ENCODE measurements at regions not wholly inside any gene's neighbourhood (a gene's known extent, or its start where the extent isn't known, plus 50 kb on each side); places are given as distances from the start of the nearest gene placed in this dataset.

- no peak overlapping the region for H3K4me3 ChIP-seq (ENCODE audit: insufficient read depth, low read depth, low read length)
- POLR2A ChIA-PET (ENCODE audit: unreplicated experiment): no interaction called here
- H4K20me1 ChIP-seq (ENCODE audit: insufficient read depth, low read length): no peaks in the 10 kb centered on the region
- H3K56ac ChIP-seq (ENCODE audit: extremely low read depth, insufficient read depth, low read length): no peak overlapping the region
- no peak overlapping the region for H3K4ac ChIP-seq (ENCODE audit: low read depth, low read length)
- ATAC-seq (ENCODE audit: low read depth) (peak; percentile 48; the same call in 1 of the 2 replicates), DNase-seq (no peak)
- H2AK5ac ChIP-seq (ENCODE audit: low read depth, low read length): no peak overlapping the region
- H3K4me1 ChIP-seq (ENCODE audit: control insufficient read depth, insufficient read depth, low read length): no peaks in the 10 kb centered on the region; the same call in 1 of the 2 replicates
- H3K18ac ChIP-seq (ENCODE audit: low read depth, low read length): no peak overlapping the region
- TF ChIP-seq POLR2A (IDR thresholded peaks at IDR 0.05; ENCODE audit: low read depth, low read length) (no peak), MAZ (IDR thresholded peaks at IDR 0.05; ENCODE audit: borderline replicate concordance, low read depth, low read length) (no peak), SMC3 (IDR thresholded peaks at IDR 0.05; ENCODE audit: low read depth, low read length) (no peak)
- H3K9me3 ChIP-seq (ENCODE audit: control insufficient read depth, insufficient read depth, low read length): no peaks in the 10 kb centered on the region
- no peak overlapping the region for H2BK120ac ChIP-seq (ENCODE audit: low read depth, low read length)
- H3K79me1 ChIP-seq (ENCODE audit: low read depth in 1 of 2, low read length in 2 of 2): no peaks in the 10 kb centered on the region
- no peaks in the 10 kb centered on the region for H3K36me3 ChIP-seq (ENCODE audit: control insufficient read depth, insufficient read depth, low read length)
- H3K27ac ChIP-seq (ENCODE audit: insufficient read depth, low read length): no peak overlapping the region
- no peak overlapping the region for H4K91ac ChIP-seq (ENCODE audit: insufficient read depth, low read depth, low read length)
- BruUV-seq (replicated peaks): no TSS peak
- H3K4me2 ChIP-seq (ENCODE audit: low read depth, low read length): no peak overlapping the region
- no peak overlapping the region for H2BK20ac ChIP-seq (ENCODE audit: low read depth, low read length)
- no peak overlapping the region for H3K14ac ChIP-seq (replicated peaks; ENCODE audit: low read depth, low read length)
- intact Hi-C loops (cut with micrococcal nuclease): no loop called here
- no peak overlapping the region for H2BK15ac ChIP-seq (ENCODE audit: low read depth, low read length)
- no peak overlapping the region for H2AK9ac ChIP-seq (replicated peaks; ENCODE audit: low read depth, low read length, poor library complexity)
- H4K5ac ChIP-seq (ENCODE audit: low read depth, low read length): no peak overlapping the region
- CTCF ChIA-PET: no interaction called here
- 0% methylated on average over 1 of the region's 7 CpGs; no CpG with 5 or more reads in 1 of the 2 experiments for WGBS, 2 experiments (ENCODE audit: extremely low coverage in 2 of 2, insufficient read length in 1 of 2)
- in situ Hi-C loops (cut with MboI; ENCODE audit: low sequenced_read_pairs): no loop called here
- no peak overlapping the region for H4K8ac ChIP-seq (ENCODE audit: low read depth in 2 of 2, low read length in 2 of 2)
- no peak overlapping the region for H3K9ac ChIP-seq (ENCODE audit: low read depth, low read length)
- H2BK5ac ChIP-seq (ENCODE audit: low read depth, low read length, poor library complexity, severe bottlenecking): no peak overlapping the region
- no peaks in the 10 kb centered on the region for H3K9me1 ChIP-seq (ENCODE audit: insufficient read depth, low read length)
- no peak overlapping the region for H2AFZ ChIP-seq (replicated peaks; ENCODE audit: low read length, poor library complexity)
- dilution Hi-C loops (cut with HindIII; ENCODE audit: low sequenced_read_pairs, unreplicated experiment): no loop called here
- no peak overlapping the region for H3K23ac ChIP-seq (ENCODE audit: low read depth, low read length)
- peaks cover 32% of the 10 kb centered on the region for H3K27me3 ChIP-seq (ENCODE audit: control insufficient read depth, insufficient read depth, low read length)
Measured at GRCh38 chr6:131381709-131382093, 191.3 kb upstream of the ARG1 start.
